ENCODE measurements at regions not wholly inside any gene's neighbourhood (a gene's known extent, or its start where the extent isn't known, plus 50 kb on each side); places are given as distances from the start of the nearest gene placed in this dataset.
A peak's percentile ranks its signal among the peaks of the same experiment; 100 is the strongest.
"Not testable (repeated sequence)": the region's sequence is repeated elsewhere in the genome, so short reads cannot be mapped to it uniquely, and the experiment has no call there.

DNA sequence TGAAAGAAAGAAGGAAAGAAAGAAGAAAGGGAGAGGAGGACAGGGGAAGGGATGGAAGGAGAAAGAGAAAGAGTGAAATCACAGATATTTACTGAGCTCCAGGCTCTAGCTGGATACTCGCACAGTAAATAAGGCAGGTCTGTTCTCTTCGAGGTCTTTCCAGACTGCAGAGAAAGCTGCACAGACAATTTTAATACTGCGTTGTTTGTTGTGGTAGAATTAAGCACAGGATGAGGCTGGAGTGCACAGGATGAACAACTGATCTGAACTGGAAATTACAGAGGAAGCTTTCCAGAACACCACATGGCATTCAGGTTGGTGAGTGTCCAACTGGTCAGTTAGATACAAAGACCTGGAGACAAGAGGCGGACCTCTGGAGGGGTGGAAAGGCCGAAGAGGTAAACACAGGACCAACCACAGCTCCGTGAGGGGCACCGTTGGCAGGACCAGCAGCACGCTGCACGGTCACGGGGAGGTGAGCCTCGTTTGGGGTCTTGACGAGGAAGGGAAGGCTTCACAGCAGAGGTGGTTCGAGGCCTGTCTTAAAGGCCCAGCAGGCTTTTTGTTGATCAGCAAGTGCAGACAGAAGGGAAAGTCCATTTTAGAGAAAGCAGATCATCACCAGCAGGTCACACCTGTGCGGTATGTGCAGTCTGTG, 121.7 kb downstream of the ATP6V0E2 start:
- H3K4me3 ChIP-seq; DNase-seq; H3K4me1 ChIP-seq; H3K27me3 ChIP-seq; intact Hi-C loops (cut with DNase I); H3K36me3 ChIP-seq; H3K9me3 ChIP-seq; ATAC-seq; H3K27ac ChIP-seq: not testable (repeated sequence)
- 73% methylated on average over 7 of the region's 14 CpGs for WGBS (ENCODE audit: insufficient coverage, low coverage, low lambda C conversion rate, missing lambda C conversion rate)

DNA sequence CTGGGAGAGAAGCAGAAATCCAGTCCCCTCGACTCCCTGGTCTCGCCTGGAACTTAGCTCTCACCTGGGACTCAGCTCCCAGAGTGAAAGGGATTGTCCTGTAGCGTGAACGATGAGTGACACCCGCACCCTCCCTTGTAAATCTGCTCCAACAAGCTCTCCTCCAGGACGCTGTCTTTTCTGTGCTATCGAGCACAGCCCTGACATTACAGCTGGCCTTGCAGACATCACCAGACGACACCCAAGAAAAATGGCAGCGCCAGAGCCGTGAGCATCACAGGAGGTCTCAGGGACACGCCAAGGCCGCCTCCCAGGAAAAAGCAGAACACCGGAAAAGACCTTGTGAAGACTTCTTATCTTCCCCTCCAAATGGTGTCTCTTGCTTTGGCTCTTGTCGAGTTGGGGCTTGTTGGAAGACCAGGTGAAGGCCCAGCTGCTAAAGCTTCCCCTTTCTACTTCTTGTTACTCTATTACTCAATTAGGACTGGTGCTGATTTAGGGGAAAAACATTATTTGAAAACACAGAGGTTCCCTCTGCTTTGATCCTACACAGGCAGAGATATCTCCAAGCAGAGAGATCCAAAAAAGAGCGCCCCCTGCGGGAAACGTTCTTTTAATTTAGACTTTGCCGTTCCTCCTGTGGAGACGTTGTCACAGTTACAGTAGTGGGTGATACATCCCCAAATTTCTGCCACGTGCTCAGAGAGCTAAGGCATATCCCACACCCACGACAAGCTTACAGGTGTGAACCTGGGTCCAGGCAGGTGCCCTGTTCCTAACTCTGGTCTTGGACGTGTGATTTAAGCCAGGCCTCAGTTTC, 127.2 kb downstream of the ATP6V0E2 start:
- H3K27ac ChIP-seq; H3K9me3 ChIP-seq; H3K36me3 ChIP-seq; H3K4me1 ChIP-seq; ATAC-seq; DNase-seq; intact Hi-C loops (cut with DNase I); H3K27me3 ChIP-seq; H3K4me3 ChIP-seq: not testable (repeated sequence)
- TF ChIP-seq, protein P1, sequence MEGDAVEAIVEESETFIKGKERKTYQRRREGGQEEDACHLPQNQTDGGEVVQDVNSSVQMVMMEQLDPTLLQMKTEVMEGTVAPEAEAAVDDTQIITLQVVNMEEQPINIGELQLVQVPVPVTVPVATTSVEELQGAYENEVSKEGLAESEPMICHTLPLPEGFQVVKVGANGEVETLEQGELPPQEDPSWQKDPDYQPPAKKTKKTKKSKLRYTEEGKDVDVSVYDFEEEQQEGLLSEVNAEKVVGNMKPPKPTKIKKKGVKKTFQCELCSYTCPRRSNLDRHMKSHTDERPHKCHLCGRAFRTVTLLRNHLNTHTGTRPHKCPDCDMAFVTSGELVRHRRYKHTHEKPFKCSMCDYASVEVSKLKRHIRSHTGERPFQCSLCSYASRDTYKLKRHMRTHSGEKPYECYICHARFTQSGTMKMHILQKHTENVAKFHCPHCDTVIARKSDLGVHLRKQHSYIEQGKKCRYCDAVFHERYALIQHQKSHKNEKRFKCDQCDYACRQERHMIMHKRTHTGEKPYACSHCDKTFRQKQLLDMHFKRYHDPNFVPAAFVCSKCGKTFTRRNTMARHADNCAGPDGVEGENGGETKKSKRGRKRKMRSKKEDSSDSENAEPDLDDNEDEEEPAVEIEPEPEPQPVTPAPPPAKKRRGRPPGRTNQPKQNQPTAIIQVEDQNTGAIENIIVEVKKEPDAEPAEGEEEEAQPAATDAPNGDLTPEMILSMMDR (IDR thresholded peaks at IDR 0.05), result peak in 2 of 4 donors; percentile 7 to 11
- 52% methylated on average over 8 of the region's 22 CpGs for WGBS (ENCODE audit: insufficient coverage, low coverage, low lambda C conversion rate, missing lambda C conversion rate)

DNA sequence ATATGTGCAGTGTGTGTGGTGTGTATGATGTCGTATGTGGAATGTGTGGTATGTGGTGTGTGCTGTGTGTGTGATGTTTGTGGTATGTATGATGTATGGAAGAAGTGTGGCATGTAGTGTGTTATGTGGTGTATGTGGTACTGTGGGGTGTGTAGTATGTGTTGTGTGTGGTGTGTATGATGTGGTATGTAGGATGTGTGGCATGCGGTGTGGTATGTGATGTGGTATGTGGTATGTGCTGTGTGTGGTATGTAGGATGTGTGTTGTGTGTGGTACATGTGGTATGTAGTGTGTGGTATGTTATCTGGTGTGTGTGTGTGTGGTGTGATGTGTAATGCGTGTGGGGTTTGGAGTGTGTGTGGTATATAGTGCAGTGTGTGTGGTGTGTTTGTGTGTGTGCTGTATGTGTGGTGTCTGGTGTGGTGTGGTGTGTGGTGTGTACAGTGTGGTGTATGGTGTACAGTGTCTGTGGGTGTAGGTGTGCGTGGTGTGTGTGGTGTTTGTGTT, 129.6 kb downstream of the ATP6V0E2 start:
- WGBS (ENCODE audit: insufficient coverage, low coverage, low lambda C conversion rate, missing lambda C conversion rate), result 51% methylated on average over 4 of the region's 4 CpGs
- H3K36me3 ChIP-seq, result no peaks in the 10 kb centered on the region
- no peak for DNase-seq
- ATAC-seq, result peak in 1 of 4 donors; percentile 34
- H3K4me1 ChIP-seq, result no peaks in the 10 kb centered on the region
- H3K27me3 ChIP-seq, result no peaks in the 10 kb centered on the region
- H3K4me3 ChIP-seq, result no peak overlapping the region
- H3K9me3 ChIP-seq, result no peaks in the 10 kb centered on the region
- no peak overlapping the region for H3K27ac ChIP-seq
- intact Hi-C loops (cut with DNase I), result no loop called here
- no peak for TF ChIP-seq POLR2A (IDR thresholded peaks at IDR 0.05)
- TF ChIP-seq, protein P1 (IDR thresholded peaks at IDR 0.05), result no peak

DNA sequence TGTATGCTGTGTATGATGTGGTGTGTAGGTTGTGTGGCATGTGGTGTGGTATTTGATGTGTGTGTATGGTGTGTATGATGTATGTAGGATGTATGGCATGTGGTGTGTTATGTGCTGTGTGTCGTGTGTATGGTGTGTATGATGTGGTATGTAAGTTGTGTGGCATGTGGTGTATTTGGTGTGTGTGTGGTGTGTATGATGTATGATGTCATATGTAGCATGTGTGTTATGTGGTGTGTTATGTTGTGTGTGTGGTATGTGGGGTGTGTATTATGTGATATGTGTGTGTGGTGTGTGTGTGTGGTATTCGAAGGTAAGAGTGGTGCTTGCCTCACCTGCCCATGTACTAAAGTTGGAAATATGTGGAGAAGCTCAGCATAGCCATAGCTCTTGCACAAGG, 130.2 kb downstream of the ATP6V0E2 start:
- DNase-seq; H3K9me3 ChIP-seq; H3K27me3 ChIP-seq; H3K4me1 ChIP-seq; H3K36me3 ChIP-seq; intact Hi-C loops (cut with DNase I); H3K27ac ChIP-seq; ATAC-seq; H3K4me3 ChIP-seq: not testable (repeated sequence)
- WGBS (ENCODE audit: insufficient coverage, low coverage, low lambda C conversion rate, missing lambda C conversion rate), result 78% methylated on average over 2 of the region's 2 CpGs

DNA sequence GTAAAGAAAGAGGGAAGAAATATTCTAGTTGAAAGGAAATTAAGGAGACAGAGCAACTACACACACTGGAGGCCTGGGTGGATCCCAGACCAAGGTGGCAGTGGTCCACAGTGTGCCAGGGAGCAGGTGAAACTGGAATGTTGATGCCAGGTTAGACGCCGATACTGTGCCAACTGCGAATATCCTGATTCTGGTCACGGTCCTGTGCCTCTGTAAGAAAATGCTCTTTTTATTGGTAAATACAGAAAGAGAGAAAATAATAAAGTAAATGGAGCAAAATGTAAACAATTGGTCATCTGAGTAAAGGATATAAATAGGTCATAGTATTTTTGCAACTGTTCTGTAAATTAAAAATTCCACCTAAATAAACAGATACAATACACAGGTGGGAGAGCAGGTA, 131.1 kb downstream of the ATP6V0E2 start:
- not testable (repeated sequence) for H3K27me3 ChIP-seq, DNase-seq
- 100% methylated on average over 2 of the region's 4 CpGs for WGBS (ENCODE audit: insufficient coverage, low coverage, low lambda C conversion rate, missing lambda C conversion rate)

DNA sequence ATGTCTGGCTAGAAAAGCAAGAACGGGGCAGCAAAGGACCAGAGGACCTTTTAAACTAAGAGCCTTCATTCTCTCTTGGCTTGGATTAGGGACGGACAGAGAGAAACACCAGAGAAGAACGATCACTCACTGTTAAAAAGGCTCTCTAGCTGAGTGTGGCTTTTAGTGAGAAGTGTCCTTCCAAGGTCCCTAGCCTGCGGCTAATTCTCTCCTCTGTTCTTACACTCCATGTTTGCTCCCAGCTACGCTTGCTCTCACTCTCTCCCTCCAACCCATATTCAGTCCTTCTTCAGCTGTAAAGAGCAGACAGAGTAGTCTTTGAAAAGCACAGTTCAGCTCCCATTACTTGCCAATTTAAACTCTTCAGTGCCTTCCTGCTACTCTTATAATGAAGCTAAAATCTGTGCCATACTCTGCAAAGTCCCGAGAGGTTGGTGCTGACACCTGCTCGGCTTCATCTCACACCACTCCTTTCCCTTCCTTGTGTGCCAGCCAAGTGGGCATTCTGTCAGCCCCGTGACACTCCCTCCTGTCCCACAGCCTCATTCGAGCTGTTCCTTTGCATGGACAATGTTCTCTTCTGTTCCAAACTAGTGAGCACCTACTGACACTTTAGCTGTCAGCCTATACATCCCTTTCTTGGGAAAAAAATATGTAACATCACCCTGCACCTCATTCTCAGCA, 136.0 kb downstream of the ATP6V0E2 start:
- ATAC-seq; H3K27ac ChIP-seq; H3K27me3 ChIP-seq; H3K4me3 ChIP-seq; intact Hi-C loops (cut with DNase I); DNase-seq; H3K4me1 ChIP-seq; H3K9me3 ChIP-seq; H3K36me3 ChIP-seq: not testable (repeated sequence)
- WGBS (ENCODE audit: insufficient coverage, low coverage, low lambda C conversion rate, missing lambda C conversion rate), result 77% methylated on average over 3 of the region's 9 CpGs

More for the DNA sequence above, 131.1 kb downstream of the ATP6V0E2 start:
- intact Hi-C loops (cut with DNase I); H3K36me3 ChIP-seq; H3K4me3 ChIP-seq; H3K4me1 ChIP-seq; H3K9me3 ChIP-seq; ATAC-seq; H3K27ac ChIP-seq: not testable (repeated sequence)

DNA sequence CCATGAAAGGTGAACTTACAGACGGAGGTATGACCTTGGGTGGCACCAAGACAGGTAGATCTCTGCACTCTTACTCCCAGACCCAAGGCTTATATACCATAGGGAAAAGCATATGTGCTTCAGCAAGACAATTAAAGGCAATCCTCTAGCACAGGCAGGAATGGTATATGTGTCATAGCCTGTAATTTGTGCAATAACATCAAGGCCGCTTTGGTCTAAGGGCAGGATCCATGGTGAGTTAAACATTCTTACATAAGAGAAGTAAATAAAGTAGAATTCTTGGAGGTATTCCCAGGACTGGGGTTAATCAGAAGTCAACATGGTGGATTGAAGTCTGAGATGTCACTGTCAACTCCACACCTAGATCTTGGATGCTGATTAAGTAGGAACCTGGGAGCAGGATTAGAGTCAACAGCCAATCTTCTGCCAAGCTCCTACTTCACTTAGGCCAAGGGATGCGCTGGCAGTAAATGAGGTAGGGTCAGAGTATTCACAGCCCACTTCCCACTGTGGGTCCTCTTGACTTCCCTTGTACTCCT, 143.0 kb downstream of the ATP6V0E2 start:
- H3K4me1 ChIP-seq; H3K4me3 ChIP-seq; DNase-seq; H3K27ac ChIP-seq; H3K27me3 ChIP-seq; H3K36me3 ChIP-seq; H3K9me3 ChIP-seq; intact Hi-C loops (cut with DNase I): not testable (repeated sequence)
- ATAC-seq, result peak; percentile 82 to 93 (median 92)
- WGBS (ENCODE audit: insufficient coverage, low coverage, low lambda C conversion rate, missing lambda C conversion rate), result 52% methylated on average over 3 of the region's 3 CpGs

DNA sequence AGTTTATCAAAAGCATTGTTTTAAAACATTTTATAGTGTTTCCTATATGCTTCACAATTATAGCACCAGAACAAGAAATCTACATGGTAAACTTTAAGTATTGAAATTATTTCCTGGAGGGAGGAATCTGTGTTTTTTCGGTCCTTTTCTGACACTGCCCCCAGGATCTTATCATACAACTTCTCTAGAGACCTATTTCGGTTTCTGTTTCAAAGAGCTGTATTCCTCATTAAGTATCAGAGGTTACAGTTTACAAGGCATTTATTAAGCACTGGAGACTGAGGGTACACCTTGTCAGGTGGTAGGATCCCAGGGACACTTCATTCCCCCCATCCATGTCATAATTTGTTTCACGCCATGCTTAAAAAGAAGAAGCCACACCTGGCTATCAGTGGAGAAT, 146.4 kb downstream of the ATP6V0E2 start:
- intact Hi-C loops (cut with DNase I); H3K27ac ChIP-seq; DNase-seq; H3K27me3 ChIP-seq; ATAC-seq; H3K4me3 ChIP-seq; H3K4me1 ChIP-seq; H3K9me3 ChIP-seq; H3K36me3 ChIP-seq: not testable (repeated sequence)
- 67% methylated on average over 3 of the region's 3 CpGs for WGBS (ENCODE audit: insufficient coverage, low coverage, low lambda C conversion rate, missing lambda C conversion rate)

All from right lobe of liver (tissue), 6 donors.